ENCODE measurements at regions not wholly inside any gene's neighbourhood (a gene's known extent, or its start where the extent isn't known, plus 50 kb on each side); places are given as distances from the start of the nearest gene placed in this dataset.

DNA sequence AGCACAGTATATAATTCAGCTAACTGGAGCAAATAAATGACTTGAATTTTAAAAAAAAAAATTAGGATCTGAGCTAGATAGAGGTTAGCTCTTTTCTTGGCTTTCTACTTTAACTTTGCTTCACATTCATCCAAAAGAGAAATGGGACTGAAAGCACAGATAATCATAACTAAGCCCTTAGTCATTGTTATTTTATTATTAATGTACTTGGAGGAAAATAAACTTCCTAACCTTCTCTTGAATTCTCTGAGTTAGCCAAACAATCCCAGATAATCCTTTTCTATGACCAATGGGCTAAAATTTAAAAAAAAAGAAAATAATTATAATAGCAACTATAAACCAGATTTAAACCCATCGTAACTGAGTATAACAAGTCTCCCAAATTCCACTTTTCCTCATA, 57.6 kb upstream of the RASA1 start:
- TF ChIP-seq EP300 (IDR thresholded peaks at IDR 0.05; ENCODE audit: low read depth) (no peak), CTCF (IDR thresholded peaks at IDR 0.05) (no peak), POLR2A (IDR thresholded peaks at IDR 0.05) (no peak), POLR2AphosphoS5 (IDR thresholded peaks at IDR 0.05) (no peak)
